CD4-positive, alpha-beta T cell treated with Interferon alpha-2 for 1 hour (primary cell): ENCODE measurements at regions not wholly inside any gene's neighbourhood (a gene's known extent, or its start where the extent isn't known, plus 50 kb on each side); places are given as distances from the start of the nearest gene placed in this dataset.

Source experiments
- DNase-seq, 2 donors: peaks; one replicate each; pipeline ENCODE4 v3.0.0-alpha.2; 2020 to 2022

GRCh38 chr5:56340196-56340980, 107.3 kb upstream of the ANKRD55 start:
- no peak for DNase-seq

DNA sequence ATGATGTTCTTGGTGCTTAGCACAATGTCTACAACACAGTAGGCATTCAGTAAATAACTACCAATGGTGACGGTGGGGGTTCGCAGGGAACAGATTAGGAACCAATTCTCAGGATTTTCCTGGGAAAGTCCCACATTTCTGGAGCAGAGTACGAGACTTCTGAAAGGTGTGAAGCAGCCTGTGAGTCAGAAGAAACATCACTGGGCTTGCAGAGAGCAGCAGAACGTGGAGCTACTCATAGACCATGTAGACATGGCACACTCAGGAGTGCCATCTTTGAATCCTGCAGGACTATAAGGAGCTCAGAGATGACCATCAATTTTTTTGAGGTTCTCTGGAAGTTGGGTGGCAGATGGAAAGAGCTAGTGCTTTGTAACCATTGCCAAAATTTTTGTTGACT, 106.6 kb upstream of the ANKRD55 start:
- no peak for DNase-seq

DNA sequence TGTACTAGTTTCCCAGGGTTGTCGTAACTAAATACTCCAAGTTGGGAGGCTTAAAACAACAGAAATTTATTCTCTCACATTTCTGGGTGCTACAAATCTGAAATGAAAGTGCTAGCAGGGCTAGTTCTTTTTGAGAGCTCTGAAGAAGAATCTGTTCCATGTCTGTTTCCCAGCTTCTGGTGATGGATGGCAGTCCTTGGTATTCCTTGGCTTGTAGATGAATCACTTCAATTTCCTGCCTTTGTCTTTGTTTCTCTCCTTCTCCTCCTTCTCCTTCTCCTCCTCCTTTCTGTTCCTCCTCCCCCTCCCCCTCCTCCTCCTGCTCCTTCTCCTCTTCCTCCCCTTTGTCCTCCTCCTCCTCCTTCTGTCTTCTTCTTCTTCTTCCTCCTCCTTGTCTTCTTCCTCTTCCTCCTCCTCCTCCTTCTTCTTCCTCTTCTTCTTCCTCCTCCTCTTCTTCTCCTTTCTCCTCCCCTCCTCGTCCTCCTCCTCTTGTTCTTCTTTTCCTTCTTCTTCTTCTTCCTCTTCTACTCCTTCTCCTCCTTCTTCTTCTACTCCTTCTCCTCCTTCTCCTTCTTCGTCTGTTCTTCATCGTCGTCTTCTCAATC, 104.7 kb upstream of the ANKRD55 start:
- no peak for DNase-seq

DNA sequence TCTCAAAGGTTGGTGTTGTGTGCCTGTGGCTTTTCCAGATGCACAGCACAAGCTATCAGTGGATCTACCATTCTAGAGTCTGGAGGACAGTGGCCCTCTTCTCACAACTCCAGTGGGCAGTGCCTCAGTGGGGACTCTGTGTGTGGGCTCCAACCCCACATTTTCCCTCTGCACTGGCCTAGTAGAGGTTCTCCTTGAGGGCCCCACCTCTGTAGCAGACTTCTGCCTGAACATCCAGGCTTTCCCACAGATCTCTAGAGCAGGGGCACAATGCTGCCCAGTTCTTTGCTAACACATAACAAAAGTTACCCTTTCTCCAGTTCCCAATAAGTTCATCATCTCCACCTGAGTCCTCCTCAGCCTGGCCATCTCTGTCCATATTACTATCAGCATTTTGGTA, 102.1 kb upstream of the ANKRD55 start:
- DNase-seq, result no peak

DNA sequence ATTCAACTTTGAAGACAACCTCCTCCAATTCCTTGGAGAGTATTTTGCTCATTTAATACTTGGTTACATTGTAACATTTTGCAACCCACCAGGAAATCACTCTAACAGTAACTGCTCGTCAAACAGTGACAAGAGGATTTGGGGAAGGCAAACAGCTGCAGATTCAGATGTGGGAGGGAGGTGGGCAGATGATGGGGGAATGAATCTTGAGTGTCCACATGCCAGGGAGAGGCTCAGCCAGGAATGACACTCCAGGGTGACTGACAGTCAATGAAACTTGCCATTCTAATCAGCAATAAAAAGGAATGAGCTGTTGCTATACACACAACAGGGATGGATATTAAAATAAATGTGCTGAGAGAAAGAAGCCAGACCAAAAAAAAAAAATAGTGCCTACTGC, 97.7 kb upstream of the ANKRD55 start:
- DNase-seq, result no peak

DNA sequence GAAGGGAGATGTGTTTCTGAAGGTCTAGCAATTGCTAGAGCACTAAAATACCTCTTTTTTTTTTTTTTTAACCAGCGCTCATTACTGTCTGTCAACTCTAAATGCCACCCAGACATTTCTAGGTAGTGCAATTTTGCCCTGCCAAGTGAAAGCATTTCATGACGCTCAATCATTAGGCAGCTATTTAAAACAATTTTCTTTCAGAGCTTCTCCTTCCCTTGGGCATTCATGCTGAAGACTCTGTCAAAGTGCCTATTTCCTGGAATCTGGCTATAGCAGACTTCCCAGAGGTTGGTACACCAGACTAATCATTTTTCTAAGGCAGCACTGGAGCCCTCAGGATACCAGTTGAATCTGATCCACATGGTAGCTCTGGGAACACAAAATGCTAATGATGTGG, 97.0 kb upstream of the ANKRD55 start:
- no peak for DNase-seq

DNA sequence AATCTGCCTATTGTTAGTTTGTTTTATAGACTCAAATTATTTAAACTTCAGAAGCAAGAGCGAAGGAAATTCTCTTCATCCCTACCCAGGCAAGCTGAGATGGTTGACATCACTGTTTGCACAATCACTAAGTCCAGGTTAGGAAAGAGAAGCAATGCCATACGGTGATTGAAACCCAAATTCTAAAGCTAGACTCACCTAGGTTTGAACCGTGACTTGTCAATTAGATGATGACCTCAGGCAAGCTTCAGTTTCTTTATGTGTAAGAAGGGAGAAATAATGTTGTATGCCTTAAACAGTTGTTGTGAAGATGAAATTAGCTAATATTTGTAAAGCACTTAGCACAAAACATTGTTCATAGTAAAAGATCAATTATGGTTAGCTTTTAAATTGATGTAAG, 96.5 kb upstream of the ANKRD55 start:
- DNase-seq, result no peak

GRCh38 chr5:56328753-56329560, 95.8 kb upstream of the ANKRD55 start:
- peak; percentile 20 to 73 for DNase-seq

DNA sequence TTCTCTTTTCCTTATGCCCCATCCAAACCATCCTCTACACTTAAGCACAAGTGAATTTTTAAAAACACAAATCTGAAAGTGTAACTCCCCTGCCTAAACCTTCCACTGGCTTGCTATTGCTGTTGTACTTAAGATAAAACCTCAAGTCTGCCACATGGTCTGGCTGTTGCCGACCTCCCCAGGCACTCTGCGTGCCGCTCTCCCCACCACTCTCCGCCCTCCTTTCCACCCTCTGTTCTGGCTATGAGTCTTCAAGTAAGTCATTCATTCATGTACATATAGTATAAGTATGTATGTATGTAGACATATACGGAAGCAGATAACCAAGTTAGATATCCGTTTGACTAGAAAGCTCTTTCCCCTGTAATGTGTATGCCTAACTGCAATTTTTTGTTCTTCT, 94.7 kb upstream of the ANKRD55 start:
- peak; percentile 4 to 37 for DNase-seq

GRCh38 chr5:56326770-56327169, 93.6 kb upstream of the ANKRD55 start:
- no peak for DNase-seq

GRCh38 chr5:56326116-56326515, 93.0 kb upstream of the ANKRD55 start:
- DNase-seq, result no peak

- no peak for DNase-seq
These were observed 91.9 kb upstream of the ANKRD55 start for GRCh38 chr5:56325039-56325438.

- no peak for DNase-seq
These were observed 90.4 kb upstream of the ANKRD55 start for GRCh38 chr5:56323505-56323904.

GRCh38 chr5:56322592-56322991, 89.5 kb upstream of the ANKRD55 start:
- DNase-seq, result no peak

GRCh38 chr5:56321236-56321881, 88.2 kb upstream of the ANKRD55 start:
- DNase-seq, result no peak

DNA sequence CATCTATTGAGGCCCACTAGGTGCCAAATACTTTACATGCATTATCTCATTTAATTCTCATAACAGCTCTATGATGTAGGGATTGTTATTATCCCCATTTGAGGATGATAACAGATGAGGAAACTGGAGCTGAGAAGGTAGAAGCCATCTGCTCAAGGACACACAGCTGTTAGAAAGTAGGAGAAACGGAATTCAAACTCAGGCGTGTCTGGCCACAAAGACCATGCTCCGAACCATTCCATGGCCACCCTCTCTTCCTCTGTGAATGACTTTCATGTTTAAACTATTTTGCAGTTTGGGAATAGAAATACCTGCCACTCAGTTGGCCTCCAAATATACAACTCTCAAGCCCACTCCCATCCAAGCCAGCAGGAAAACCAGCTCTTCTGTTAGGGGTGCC, 87.6 kb upstream of the ANKRD55 start:
- DNase-seq, result no peak

- DNase-seq, result no peak
These were observed 86.5 kb upstream of the ANKRD55 start for GRCh38 chr5:56319526-56320181.

DNA sequence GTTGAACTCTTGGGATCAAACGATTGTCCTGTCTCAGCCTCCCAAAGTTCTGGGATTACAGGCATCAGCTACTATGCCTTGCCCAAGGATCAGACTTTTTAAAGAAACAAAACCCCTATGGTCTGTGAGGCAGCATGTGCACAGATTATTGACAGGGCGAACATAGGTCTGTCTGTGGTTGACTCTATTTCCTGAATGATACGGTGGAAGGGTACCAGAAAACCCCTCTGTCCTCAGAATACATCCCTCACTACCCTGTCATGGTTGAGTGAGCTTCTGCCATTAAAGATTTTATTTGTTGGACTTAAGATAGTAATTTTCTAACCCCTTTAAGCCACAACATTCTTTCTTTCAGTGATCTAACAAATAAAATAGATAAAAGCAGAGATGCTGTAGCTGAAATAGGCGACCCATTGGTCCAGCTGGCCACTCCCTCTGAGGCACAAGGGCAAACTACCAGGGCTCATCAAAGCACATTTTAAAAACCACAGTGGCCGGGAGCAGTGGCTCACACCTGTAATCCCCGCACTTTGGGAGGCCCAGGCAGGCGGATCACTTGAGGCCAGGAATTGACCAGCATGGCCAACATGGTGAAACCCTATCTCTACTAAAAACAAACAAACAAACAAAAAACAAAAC, 84.9 kb upstream of the ANKRD55 start:
- DNase-seq, result no peak

- DNase-seq, result peak in 1 of 2 donors; percentile 14
These were observed 83.3 kb upstream of the ANKRD55 start for GRCh38 chr5:56316299-56316994.

DNA sequence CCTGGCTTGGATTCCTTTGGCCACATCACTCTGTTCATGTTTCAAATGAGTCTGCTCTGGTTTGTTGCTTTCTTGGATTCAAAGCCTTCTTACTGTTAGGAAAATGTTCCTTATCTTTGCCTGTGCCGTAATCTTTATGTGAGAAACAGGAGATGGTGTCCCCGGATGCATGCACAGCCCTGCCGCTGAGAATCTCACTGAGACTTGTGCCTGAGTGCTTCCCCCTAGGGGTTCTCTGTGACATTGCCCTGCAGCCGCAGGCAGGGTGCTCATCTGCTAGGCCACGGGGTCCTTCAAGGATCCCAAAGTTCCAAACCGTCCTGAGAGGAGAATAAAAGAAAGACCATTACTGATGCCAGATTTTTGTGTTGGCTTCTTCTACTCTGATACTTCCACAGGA, 81.4 kb upstream of the ANKRD55 start:
- peak in 1 of 2 donors; percentile 65 for DNase-seq

GRCh38 chr5:56313596-56313995, 80.5 kb upstream of the ANKRD55 start:
- DNase-seq, result no peak
